HepG2 (cell line): ENCODE measurements at regions not wholly inside any gene's neighbourhood (a gene's known extent, or its start where the extent isn't known, plus 50 kb on each side); places are given as distances from the start of the nearest gene placed in this dataset.

Source experiments
- CEBPB ChIP-seq: IDR thresholded peaks from 2 replicates; pipeline ENCODE4 v1.6.1; 2011; ENCODE audit warnings: low read depth, low read length, improper control_type of control experiment, borderline replicate concordance
- CTCF ChIP-seq: sonication (generic); formaldehyde crosslinking; IDR thresholded peaks from 2 replicates; pipeline ENCODE4 v1.5.0; 2020; ENCODE audit warnings: mild to moderate bottlenecking, missing genetic modification reagents, moderate library complexity
- ETV6 ChIP-seq: sonication (generic); formaldehyde crosslinking; conservative IDR thresholded peaks from 2 replicates; pipeline ENCODE4 v1.4.0; 2020; ENCODE audit warnings: missing genetic modification reagents
- FOSL1 ChIP-seq: sonication (generic); formaldehyde crosslinking; IDR thresholded peaks from 2 replicates; pipeline ENCODE4 v1.9.0; 2021; ENCODE audit warnings: missing genetic modification reagents, borderline replicate concordance
- MEIS2 ChIP-seq: sonication (generic); formaldehyde crosslinking; IDR thresholded peaks from 2 replicates; pipeline ENCODE4 v1.9.0; 2021; ENCODE audit warnings: mild to moderate bottlenecking, missing genetic modification reagents
- POLR2A ChIP-seq, 2 experiments: IDR thresholded peaks; 2 replicates each; pipeline ENCODE4 v1.6.1; 2011; ENCODE audit warnings: low read depth in 2 of 2, low read length in 2 of 2, mild to moderate bottlenecking in 1 of 2, moderate library complexity in 1 of 2; ENCODE audit not compliant: insufficient read depth in 1 of 2
- SMC3 ChIP-seq: IDR thresholded peaks from 2 replicates; pipeline ENCODE4 v1.6.1; 2011; ENCODE audit warnings: low read length, improper control_type of control experiment
- SP1 ChIP-seq, 2 experiments: fragments of 450-650 bp in 1 of 2; sonication (generic) in 1 of 2; formaldehyde crosslinking in 1 of 2; IDR thresholded peaks; 2 replicates each; pipeline versions ENCODE4 v1.4.0 to v1.6.1; 2016 to 2020; ENCODE audit warnings: missing genetic modification reagents in 1 of 2
- TBP ChIP-seq: sonication (generic); formaldehyde crosslinking; IDR thresholded peaks from 2 replicates; pipeline ENCODE4 v1.5.0; 2020; ENCODE audit warnings: missing genetic modification reagents
- TCF7L2 ChIP-seq: IDR thresholded peaks from 2 replicates; pipeline ENCODE4 v1.6.1; 2011; ENCODE audit warnings: mild to moderate bottlenecking, low read depth, low read length, moderate library complexity
- ZNF3 ChIP-seq: IDR thresholded peaks from 2 replicates; pipeline ENCODE4 v1.7.0; 2017; ENCODE audit warnings: inconsistent platforms

GRCh38 chr3:107236655-107237337 is 140.4 kb upstream of the CCDC54 start:
- no peak for TF ChIP-seq CTCF (CRISPR knock-in tag)
- TF ChIP-seq ETV6 (CRISPR knock-in tag), result no peak
- TF ChIP-seq TBP, result no peak
- TF ChIP-seq SMC3, result no peak
- no peak for TF ChIP-seq CEBPB
- TF ChIP-seq TCF7L2, result no peak
- no peak for TF ChIP-seq ZNF3 (CRISPR knock-in tag)
- no peak for TF ChIP-seq POLR2A (IDR thresholded peaks at IDR 0.05; ENCODE audit: insufficient read depth in 1 of 2, low read depth in 2 of 2, low read length in 2 of 2)
- no peak for TF ChIP-seq MEIS2 (CRISPR knock-in tag)
- TF ChIP-seq SP1 (IDR thresholded peaks at IDR 0.05), result no peak
- no peak for TF ChIP-seq SP1 (CRISPR knock-in tag; IDR thresholded peaks at IDR 0.05)
- TF ChIP-seq FOSL1 (CRISPR knock-in tag), result no peak
